ENCODE measurements at regions not wholly inside any gene's neighbourhood (a gene's known extent, or its start where the extent isn't known, plus 50 kb on each side); places are given as distances from the start of the nearest gene placed in this dataset.

- Histone ChIP-seq H3K27ac (ENCODE audit: insufficient read depth, low read length) (no peak overlapping the region), H3K27me3 (ENCODE audit: control insufficient read depth, insufficient read depth, low read length) (no peaks in the 10 kb centered on the region), H3K4me2 (ENCODE audit: extremely low read depth, insufficient read depth, low read length) (no peak overlapping the region), H3K36me3 (ENCODE audit: control insufficient read depth, insufficient read depth, low read length) (no peaks in the 10 kb centered on the region), H3K9me3 (ENCODE audit: control insufficient read depth, insufficient read depth, low read depth, low read length) (no peaks in the 10 kb centered on the region), H2AFZ (ENCODE audit: low read length) (no peak overlapping the region), H4K20me1 (ENCODE audit: control insufficient read depth, extremely low read depth, insufficient read depth, low read length) (no peaks in the 10 kb centered on the region), H3K4me1 (ENCODE audit: control insufficient read depth, extremely low read depth, insufficient read depth, low read length) (peaks cover 5% of the 10 kb centered on the region), H3K79me2 (ENCODE audit: control insufficient read depth, insufficient read depth, low read length) (no peaks in the 10 kb centered on the region), H3K4me3 (replicated peaks in 1 of 4; ENCODE audit: control extremely low read depth in 1 of 4, insufficient read depth in 1 of 4, low read depth in 3 of 4, low read length in 4 of 4) (no peak overlapping the region), H3K9ac (ENCODE audit: insufficient read depth, low read length) (no peak overlapping the region)
- peak in 1 of 2 donors; percentile 81 for DNase-seq (ENCODE audit: low read depth in 2 of 2)
- TF ChIP-seq, protein P1, sequence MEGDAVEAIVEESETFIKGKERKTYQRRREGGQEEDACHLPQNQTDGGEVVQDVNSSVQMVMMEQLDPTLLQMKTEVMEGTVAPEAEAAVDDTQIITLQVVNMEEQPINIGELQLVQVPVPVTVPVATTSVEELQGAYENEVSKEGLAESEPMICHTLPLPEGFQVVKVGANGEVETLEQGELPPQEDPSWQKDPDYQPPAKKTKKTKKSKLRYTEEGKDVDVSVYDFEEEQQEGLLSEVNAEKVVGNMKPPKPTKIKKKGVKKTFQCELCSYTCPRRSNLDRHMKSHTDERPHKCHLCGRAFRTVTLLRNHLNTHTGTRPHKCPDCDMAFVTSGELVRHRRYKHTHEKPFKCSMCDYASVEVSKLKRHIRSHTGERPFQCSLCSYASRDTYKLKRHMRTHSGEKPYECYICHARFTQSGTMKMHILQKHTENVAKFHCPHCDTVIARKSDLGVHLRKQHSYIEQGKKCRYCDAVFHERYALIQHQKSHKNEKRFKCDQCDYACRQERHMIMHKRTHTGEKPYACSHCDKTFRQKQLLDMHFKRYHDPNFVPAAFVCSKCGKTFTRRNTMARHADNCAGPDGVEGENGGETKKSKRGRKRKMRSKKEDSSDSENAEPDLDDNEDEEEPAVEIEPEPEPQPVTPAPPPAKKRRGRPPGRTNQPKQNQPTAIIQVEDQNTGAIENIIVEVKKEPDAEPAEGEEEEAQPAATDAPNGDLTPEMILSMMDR (conservative IDR thresholded peaks at IDR 0.05 in 1 of 2, IDR thresholded peaks at IDR 0.05 in 1 of 2; ENCODE audit: low read depth in 1 of 2, low read length in 2 of 2) = no peak
- no peak for TF ChIP-seq EZH2 (IDR thresholded peaks at IDR 0.05; ENCODE audit: low read length, missing control alignments)
Measured at GRCh38 chr10:29794776-29795611, 160.2 kb upstream of the SVIL start.

DNA sequence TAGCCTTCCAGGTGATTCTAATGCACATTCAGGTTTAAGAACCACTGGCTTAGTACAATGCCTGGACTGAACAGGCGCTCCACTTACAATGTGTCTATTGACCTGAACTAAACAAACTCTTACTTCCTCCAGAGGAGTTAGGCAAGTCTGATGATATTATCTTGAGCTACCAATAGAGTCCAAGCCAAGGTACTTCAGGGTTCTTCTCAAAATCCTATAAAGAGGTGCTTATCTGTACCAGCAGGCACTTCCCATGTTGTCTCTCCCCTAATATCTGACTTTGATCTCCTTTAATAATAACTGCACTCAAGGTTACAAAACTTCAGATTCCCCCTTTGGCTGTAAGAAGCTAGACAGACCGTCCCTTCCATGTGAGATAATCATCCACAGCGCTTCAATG, 157.0 kb upstream of the SVIL start:
- no peaks in the 10 kb centered on the region for H3K36me3 ChIP-seq (ENCODE audit: control insufficient read depth, insufficient read depth, low read length)
- H3K4me3 ChIP-seq (replicated peaks in 1 of 4; ENCODE audit: control extremely low read depth in 1 of 4, insufficient read depth in 1 of 4, low read depth in 3 of 4, low read length in 4 of 4) = no peak overlapping the region
- H3K4me2 ChIP-seq (ENCODE audit: extremely low read depth, insufficient read depth, low read length) = no peak overlapping the region
- no peak overlapping the region for H2AFZ ChIP-seq (ENCODE audit: low read length)
- no peak for DNase-seq (ENCODE audit: low read depth in 2 of 2)
- no peaks in the 10 kb centered on the region for H4K20me1 ChIP-seq (ENCODE audit: control insufficient read depth, extremely low read depth, insufficient read depth, low read length)
- H3K9ac ChIP-seq (ENCODE audit: insufficient read depth, low read length) = no peak overlapping the region
- no peaks in the 10 kb centered on the region for H3K27me3 ChIP-seq (ENCODE audit: control insufficient read depth, insufficient read depth, low read length)
- H3K9me3 ChIP-seq (ENCODE audit: control insufficient read depth, insufficient read depth, low read depth, low read length) = no peaks in the 10 kb centered on the region
- H3K4me1 ChIP-seq (ENCODE audit: control insufficient read depth, extremely low read depth, insufficient read depth, low read length) = peaks cover 3% of the 10 kb centered on the region
- no peaks in the 10 kb centered on the region for H3K79me2 ChIP-seq (ENCODE audit: control insufficient read depth, insufficient read depth, low read length)
- H3K27ac ChIP-seq (ENCODE audit: insufficient read depth, low read length) = no peak overlapping the region
- TF ChIP-seq, protein P1 (conservative IDR thresholded peaks at IDR 0.05 in 1 of 2, IDR thresholded peaks at IDR 0.05 in 1 of 2; ENCODE audit: low read depth in 1 of 2, low read length in 2 of 2) = no peak
- TF ChIP-seq EZH2 (IDR thresholded peaks at IDR 0.05; ENCODE audit: low read length, missing control alignments) = no peak

DNA sequence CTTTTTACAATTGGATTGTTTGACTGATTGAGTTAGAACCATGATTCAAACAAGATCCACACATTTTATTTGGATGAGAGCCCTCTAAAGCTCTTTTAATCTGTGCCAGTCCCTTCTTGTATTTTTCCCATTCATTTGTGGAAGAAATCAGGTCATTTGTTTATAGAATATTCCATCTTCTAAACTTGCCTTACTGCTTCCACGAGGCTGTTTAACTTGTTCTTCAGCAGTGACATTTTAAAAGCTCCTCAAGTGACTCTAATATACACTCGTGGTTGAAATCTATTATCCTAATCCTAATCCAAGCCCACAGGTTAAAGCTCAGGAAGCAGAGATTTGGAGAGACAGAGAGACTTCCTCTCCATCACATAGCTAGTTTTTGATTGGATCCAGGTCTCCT, 155.4 kb upstream of the SVIL start:
- H3K27ac ChIP-seq (ENCODE audit: insufficient read depth, low read length) = no peak overlapping the region
- H3K79me2 ChIP-seq (ENCODE audit: control insufficient read depth, insufficient read depth, low read length) = no peaks in the 10 kb centered on the region
- TF ChIP-seq, protein P1 (conservative IDR thresholded peaks at IDR 0.05 in 1 of 2, IDR thresholded peaks at IDR 0.05 in 1 of 2; ENCODE audit: low read depth in 1 of 2, low read length in 2 of 2) = no peak
- no peak for TF ChIP-seq EZH2 (IDR thresholded peaks at IDR 0.05; ENCODE audit: low read length, missing control alignments)
- H3K4me2 ChIP-seq (ENCODE audit: extremely low read depth, insufficient read depth, low read length) = no peak overlapping the region
- no peak for DNase-seq (ENCODE audit: low read depth in 2 of 2)
- H3K9ac ChIP-seq (ENCODE audit: insufficient read depth, low read length) = no peak overlapping the region
- no peaks in the 10 kb centered on the region for H4K20me1 ChIP-seq (ENCODE audit: control insufficient read depth, extremely low read depth, insufficient read depth, low read length)
- H3K9me3 ChIP-seq (ENCODE audit: control insufficient read depth, insufficient read depth, low read depth, low read length) = no peaks in the 10 kb centered on the region
- no peaks in the 10 kb centered on the region for H3K27me3 ChIP-seq (ENCODE audit: control insufficient read depth, insufficient read depth, low read length)
- H2AFZ ChIP-seq (ENCODE audit: low read length) = peak overlapping the region; percentile 6
- H3K4me1 ChIP-seq (ENCODE audit: control insufficient read depth, extremely low read depth, insufficient read depth, low read length) = no peaks in the 10 kb centered on the region
- no peak overlapping the region for H3K4me3 ChIP-seq (replicated peaks in 1 of 4; ENCODE audit: control extremely low read depth in 1 of 4, insufficient read depth in 1 of 4, low read depth in 3 of 4, low read length in 4 of 4)
- no peaks in the 10 kb centered on the region for H3K36me3 ChIP-seq (ENCODE audit: control insufficient read depth, insufficient read depth, low read length)

Data from fibroblast of lung (primary cell).